MCF 10A (cell line): ENCODE measurements at regions not wholly inside any gene's neighbourhood (a gene's known extent, or its start where the extent isn't known, plus 50 kb on each side); places are given as distances from the start of the nearest gene placed in this dataset.

ENCODE experiments used
- BruUV-seq: library from RNA; stranded (reverse); fragments of 400-500 nt; replicated peaks from 2 replicates; lab custom pipeline; 2021; lab: Mats Ljungman, UMichigan
- CTCF ChIA-PET: fragments of 300-600 bp; sonication (Branson Sonifier 250); formaldehyde crosslinking; extraction: SDS; loops from one replicate; lab custom pipeline; 2021; ENCODE audit warnings: antibody characterized with exemption, inconsistent platforms; lab: Yijun Ruan, JAX
- POLR2A ChIA-PET: fragments of 300-600, 350-650 bp; sonication (Branson Sonifier 250); formaldehyde crosslinking; extraction: SDS; loops from one replicate; lab custom pipeline; 2020; ENCODE audit warnings: antibody characterized with exemption, inconsistent platforms; lab: Yijun Ruan, JAX
- DNase-seq: peaks from one replicate; pipeline ENCODE4 v3.0.0-alpha.2; 2018; ENCODE audit not compliant: unreplicated experiment
- H3K27ac Mint-ChIP-seq: one replicate; pipeline ENCODE4 v1.8.0; 2022; ENCODE audit warnings: mild to moderate bottlenecking, low read depth, mixed read lengths; ENCODE audit not compliant: unreplicated experiment
- H3K27me3 Mint-ChIP-seq: one replicate; pipeline ENCODE4 v1.8.0; 2022; ENCODE audit warnings: mixed read lengths; ENCODE audit not compliant: insufficient read depth, unreplicated experiment
- H3K36me3 Mint-ChIP-seq: one replicate; pipeline ENCODE4 v1.8.0; 2022; ENCODE audit warnings: mild to moderate bottlenecking, moderate library complexity, mixed read lengths; ENCODE audit not compliant: insufficient read depth, unreplicated experiment
- H3K4me1 Mint-ChIP-seq: one replicate; pipeline ENCODE4 v1.8.0; 2022; ENCODE audit warnings: mixed read lengths; ENCODE audit not compliant: insufficient read depth, unreplicated experiment
- H3K4me3 Mint-ChIP-seq: one replicate; pipeline ENCODE4 v1.8.0; 2022; ENCODE audit warnings: mild to moderate bottlenecking, moderate library complexity, mixed read lengths; ENCODE audit not compliant: unreplicated experiment
- H3K9me3 Mint-ChIP-seq: one replicate; pipeline ENCODE4 v1.8.0; 2022; ENCODE audit warnings: mixed read lengths; ENCODE audit not compliant: unreplicated experiment
- CTCF ChIP-seq: fragments of 200-600 bp; IDR thresholded peaks from one replicate; pipeline ENCODE4 v1.8.0; 2022; ENCODE audit warnings: antibody characterized with exemption, mild to moderate bottlenecking; ENCODE audit not compliant: unreplicated experiment
- intact Hi-C: fragments of 100-400 bp; cut with micrococcal nuclease; formaldehyde crosslinking; loops from 2 replicates; pipeline ENCODE4 v1.14.1; 2022

GRCh38 chr4:72911316-72911715, 158.2 kb downstream of the COX18 start:
- no TSS peak for BruUV-seq
- no peak for DNase-seq
- Mint-ChIP-seq H3K9me3 (no peaks in the 10 kb centered on the region), H3K4me1 (no peaks in the 10 kb centered on the region), H3K27ac (no peak overlapping the region), H3K36me3 (no peaks in the 10 kb centered on the region), H3K4me3 (no peak overlapping the region), H3K27me3 (no peaks in the 10 kb centered on the region)
- no peak for TF ChIP-seq CTCF
- intact Hi-C loops, result no loop called here
- CTCF ChIA-PET, result interaction anchor here (1.2 to 1.4 kb wide), 2 partner anchors 111 to 406 kb away, joined by 4 to 8 read pairs; no protein-coding TSS in a partner anchor
- POLR2A ChIA-PET, result no interaction called here

- Mint-ChIP-seq H3K9me3 (no peaks in the 10 kb centered on the region), H3K27ac (no peak overlapping the region), H3K36me3 (no peaks in the 10 kb centered on the region), H3K4me1 (no peaks in the 10 kb centered on the region), H3K27me3 (no peaks in the 10 kb centered on the region), H3K4me3 (no peak overlapping the region)
- BruUV-seq, result no TSS peak
- peak; percentile 13 for TF ChIP-seq CTCF
- ChIA-PET POLR2A (no interaction called here), CTCF (interaction anchor here (1.0 kb wide), 1 partner anchor 405 kb away, joined by 4 read pairs; no protein-coding TSS in a partner anchor)
- intact Hi-C loops, result loop anchor here (1.0 kb wide), 2 partner anchors 207 to 404 kb away; no protein-coding TSS in a partner anchor
- peak; percentile 39 for DNase-seq
These were observed 160.1 kb downstream of the COX18 start for GRCh38 chr4:72909461-72909860.

- DNase-seq, result no peak
- no peak for TF ChIP-seq CTCF
- intact Hi-C loops, result no loop called here
- ChIA-PET CTCF (interaction anchor here (1.5 kb wide), 2 partner anchors 16 to 397 kb away, joined by 3 to 4 read pairs; no protein-coding TSS in a partner anchor), POLR2A (no interaction called here)
- Mint-ChIP-seq H3K36me3 (no peaks in the 10 kb centered on the region), H3K27me3 (no peaks in the 10 kb centered on the region), H3K9me3 (no peaks in the 10 kb centered on the region), H3K27ac (no peak overlapping the region), H3K4me1 (no peaks in the 10 kb centered on the region), H3K4me3 (no peak overlapping the region)
- BruUV-seq, result no TSS peak
These were observed 167.2 kb downstream of the COX18 start for GRCh38 chr4:72902354-72902753.

GRCh38 chr4:72901553-72901952, 168.0 kb downstream of the COX18 start:
- TF ChIP-seq CTCF, result no peak
- no peaks in the 10 kb centered on the region for H3K9me3 Mint-ChIP-seq
- ChIA-PET CTCF (interaction anchor here (0.6 to 1.5 kb wide), 3 partner anchors 16 to 994 kb away, joined by 3 to 5 read pairs (median 4); no protein-coding TSS in a partner anchor), POLR2A (no interaction called here)
- DNase-seq, result no peak
- no peak overlapping the region for H3K27ac Mint-ChIP-seq
- BruUV-seq, result no TSS peak
- H3K36me3 Mint-ChIP-seq, result no peaks in the 10 kb centered on the region
- no peak overlapping the region for H3K4me3 Mint-ChIP-seq
- peaks cover under 1% of the 10 kb centered on the region for H3K4me1 Mint-ChIP-seq
- no peaks in the 10 kb centered on the region for H3K27me3 Mint-ChIP-seq
- intact Hi-C loops, result no loop called here
